Spleen (tissue), 7 donors: ENCODE measurements at regions not wholly inside any gene's neighbourhood (a gene's known extent, or its start where the extent isn't known, plus 50 kb on each side); places are given as distances from the start of the nearest gene placed in this dataset.

Experiments used
- CTCF ChIP-seq, 11 experiments: fragments of 200-600 bp in 7 of 11; fragments of 450-650 bp in 4 of 11; sonication (generic) in 4 of 11; IDR thresholded peaks in 8 of 11; conservative IDR thresholded peaks in 3 of 11; 1 replicate in 7 of 11; 2 replicates in 4 of 11; pipeline versions ENCODE4 v1.4.0 to v1.8.0; 2016 to 2021; ENCODE audit warnings: antibody characterized with exemption in 11 of 11, inconsistent platforms in 4 of 11, mild to moderate bottlenecking in 1 of 11
- POLR2A ChIP-seq, 3 donors: fragments of 450-650 bp; IDR thresholded peaks; one replicate each; pipeline ENCODE4 v1.5.1; 2017; ENCODE audit warnings: antibody characterized with exemption in 3 of 3, mild to moderate bottlenecking in 1 of 3
- POLR2AphosphoS5 ChIP-seq, 3 donors: sonication (generic); formaldehyde crosslinking; IDR thresholded peaks; one replicate each; pipeline ENCODE4 v1.5.1; 2017; ENCODE audit warnings: antibody characterized with exemption in 3 of 3
- donor health status: DM: no; HTN: no; CAD: no; lungs with moderate emphysema.
- donor health status: DM: no; HTN: no; CAD: no.
- donor health status: DM: no; HTN: no; CAD: no.

- TF ChIP-seq CTCF (IDR thresholded peaks at IDR 0.05 in 8 of 11, conservative IDR thresholded peaks at IDR 0.05 in 3 of 11) (no peak), POLR2AphosphoS5 (IDR thresholded peaks at IDR 0.05) (no peak), POLR2A (IDR thresholded peaks at IDR 0.05) (no peak)
Measured at GRCh38 chr20:11356061-11356460, 561.6 kb upstream of the BTBD3 start.
